ENCODE measurements at regions not wholly inside any gene's neighbourhood (a gene's known extent, or its start where the extent isn't known, plus 50 kb on each side); places are given as distances from the start of the nearest gene placed in this dataset.
"Not testable (repeated sequence)": the region's sequence is repeated elsewhere in the genome, so short reads cannot be mapped to it uniquely, and the experiment has no call there.

GRCh38 chr14:44873536-44873935, 88.2 kb downstream of the KLHL28 start:
- DNase-seq (ENCODE audit: low read depth), result no peak

GRCh38 chr14:44866770-44867169, 95.0 kb downstream of the KLHL28 start:
- no peak for DNase-seq (ENCODE audit: low read depth)

- DNase-seq (ENCODE audit: low read depth), result no peak
Measured at GRCh38 chr14:44866322-44866721, 95.4 kb downstream of the KLHL28 start.

GRCh38 chr14:44863271-44863670, 98.5 kb downstream of the KLHL28 start:
- DNase-seq (ENCODE audit: low read depth), result no peak

- DNase-seq (ENCODE audit: low read depth), result no peak
Measured at GRCh38 chr14:44854114-44854513, 107.6 kb downstream of the KLHL28 start.

GRCh38 chr14:44847526-44848309, 114.0 kb downstream of the KLHL28 start:
- no peak for DNase-seq (ENCODE audit: low read depth)

- peak; percentile 27 for DNase-seq (ENCODE audit: low read depth)
Measured at GRCh38 chr14:44846232-44846824, 115.4 kb downstream of the KLHL28 start.

- not testable (repeated sequence) for DNase-seq (ENCODE audit: low read depth)
Measured at GRCh38 chr14:44835928-44836327, 125.8 kb downstream of the KLHL28 start.

- DNase-seq (ENCODE audit: low read depth), result peak; percentile 1
Measured at GRCh38 chr14:44833376-44834060, 128.2 kb downstream of the KLHL28 start.

GRCh38 chr14:44830371-44830770, 131.4 kb downstream of the KLHL28 start:
- no peak for DNase-seq (ENCODE audit: low read depth)

- DNase-seq (ENCODE audit: low read depth), result no peak
Measured at GRCh38 chr14:44829021-44829420, 132.7 kb downstream of the KLHL28 start.

GRCh38 chr14:44828023-44828422, 133.7 kb downstream of the KLHL28 start:
- no peak for DNase-seq (ENCODE audit: low read depth)

- no peak for DNase-seq (ENCODE audit: low read depth)
Measured at GRCh38 chr14:44820230-44820964, 141.3 kb downstream of the KLHL28 start.

- DNase-seq (ENCODE audit: low read depth), result no peak
Measured at GRCh38 chr14:44814196-44814595, 147.6 kb downstream of the KLHL28 start.

GRCh38 chr14:44812672-44813071, 149.1 kb downstream of the KLHL28 start:
- DNase-seq (ENCODE audit: low read depth), result no peak

- no peak for DNase-seq (ENCODE audit: low read depth)
Measured at GRCh38 chr14:44804391-44804790, 157.4 kb downstream of the KLHL28 start.

- DNase-seq (ENCODE audit: low read depth), result peak; percentile 57
Measured at GRCh38 chr14:44803239-44803905, 158.4 kb downstream of the KLHL28 start.

- no peak for DNase-seq (ENCODE audit: low read depth)
Measured at GRCh38 chr14:44798386-44799242, 163.1 kb downstream of the KLHL28 start.

- DNase-seq (ENCODE audit: low read depth), result no peak
Measured at GRCh38 chr14:44795725-44796124, 166.0 kb downstream of the KLHL28 start.

GRCh38 chr14:44791730-44792129, 170.0 kb downstream of the KLHL28 start:
- no peak for DNase-seq (ENCODE audit: low read depth)

- DNase-seq (ENCODE audit: low read depth), result no peak
Measured at GRCh38 chr14:44788612-44789011, 173.1 kb downstream of the KLHL28 start.

Measured in fibroblast of the conjunctiva (primary cell).